ENCODE measurements at regions not wholly inside any gene's neighbourhood (a gene's known extent, or its start where the extent isn't known, plus 50 kb on each side); places are given as distances from the start of the nearest gene placed in this dataset.

DNA sequence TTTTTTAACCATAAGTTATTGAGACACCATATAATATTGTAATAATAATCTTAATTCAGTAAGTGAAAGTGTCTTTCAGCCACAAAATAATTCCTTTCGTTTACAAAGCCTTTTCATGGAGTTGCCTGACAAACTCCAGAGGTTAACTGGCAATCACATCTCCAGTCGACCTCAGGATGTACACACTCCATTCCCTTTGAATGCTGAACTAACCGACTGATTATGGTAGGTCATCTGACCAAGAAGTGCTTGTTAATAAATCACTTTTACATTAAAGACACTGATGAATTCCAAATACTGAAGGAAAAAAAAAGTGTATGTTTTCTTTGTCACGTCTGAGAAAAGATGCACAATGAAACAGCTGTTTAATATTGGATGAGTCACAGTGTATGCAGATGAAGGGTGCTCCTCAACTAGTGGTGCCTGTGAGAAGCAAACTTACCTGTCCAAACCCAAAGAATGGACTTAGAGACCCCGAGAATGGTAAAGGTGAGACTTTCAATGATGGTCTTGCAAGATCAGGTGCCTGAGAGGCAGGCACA, 348.1 kb upstream of the VWC2 start:
- H3K4me2 ChIP-seq = no peak overlapping the region
- no peak overlapping the region for H2AFZ ChIP-seq
- no peaks in the 10 kb centered on the region for H4K20me1 ChIP-seq (replicated peaks; ENCODE audit: insufficient read depth)
- H3F3A ChIP-seq (replicated peaks; ENCODE audit: low read depth) = no peaks in the 10 kb centered on the region
- Mint-ChIP-seq H3K36me3 (ENCODE audit: low read depth) (no peaks in the 10 kb centered on the region), H3K27ac (no peak overlapping the region), H3K9me3 (no peaks in the 10 kb centered on the region), H3K27me3 (ENCODE audit: insufficient read depth, low read depth, poor library complexity) (no peaks in the 10 kb centered on the region), H3K4me1 (no peaks in the 10 kb centered on the region), H3K4me3 (no peak overlapping the region)
- no peaks in the 10 kb centered on the region for H3K4me1 ChIP-seq (ENCODE audit: insufficient read depth)
- no peaks in the 10 kb centered on the region for H3K79me2 ChIP-seq (replicated peaks; ENCODE audit: insufficient read depth)
- ATAC-seq = no peak
- H3K36me3 ChIP-seq (ENCODE audit: insufficient read depth) = no peaks in the 10 kb centered on the region
- 0 out of 2 replicates have a peak, but pooled peaks cover 5% of the 10 kb centered on the region for H3K9me2 ChIP-seq (ENCODE audit: insufficient read depth)
- no peak for DNase-seq (ENCODE audit: low spot score)
- no peak overlapping the region for H3K27ac ChIP-seq (ENCODE audit: low read depth)
- no peak overlapping the region for H3K4me3 ChIP-seq
- TF ChIP-seq ETS1 (IDR thresholded peaks at IDR 0.05) (no peak), EZH2 (IDR thresholded peaks at IDR 0.05; ENCODE audit: low read depth, unreplicated experiment) (no peak), CREB1 (CRISPR knock-in tag; IDR thresholded peaks at IDR 0.05; ENCODE audit: low read depth) (no peak), STAT1 (IDR thresholded peaks at IDR 0.05; ENCODE audit: unreplicated experiment) (no peak)
- TF ChIP-seq, protein P1, sequence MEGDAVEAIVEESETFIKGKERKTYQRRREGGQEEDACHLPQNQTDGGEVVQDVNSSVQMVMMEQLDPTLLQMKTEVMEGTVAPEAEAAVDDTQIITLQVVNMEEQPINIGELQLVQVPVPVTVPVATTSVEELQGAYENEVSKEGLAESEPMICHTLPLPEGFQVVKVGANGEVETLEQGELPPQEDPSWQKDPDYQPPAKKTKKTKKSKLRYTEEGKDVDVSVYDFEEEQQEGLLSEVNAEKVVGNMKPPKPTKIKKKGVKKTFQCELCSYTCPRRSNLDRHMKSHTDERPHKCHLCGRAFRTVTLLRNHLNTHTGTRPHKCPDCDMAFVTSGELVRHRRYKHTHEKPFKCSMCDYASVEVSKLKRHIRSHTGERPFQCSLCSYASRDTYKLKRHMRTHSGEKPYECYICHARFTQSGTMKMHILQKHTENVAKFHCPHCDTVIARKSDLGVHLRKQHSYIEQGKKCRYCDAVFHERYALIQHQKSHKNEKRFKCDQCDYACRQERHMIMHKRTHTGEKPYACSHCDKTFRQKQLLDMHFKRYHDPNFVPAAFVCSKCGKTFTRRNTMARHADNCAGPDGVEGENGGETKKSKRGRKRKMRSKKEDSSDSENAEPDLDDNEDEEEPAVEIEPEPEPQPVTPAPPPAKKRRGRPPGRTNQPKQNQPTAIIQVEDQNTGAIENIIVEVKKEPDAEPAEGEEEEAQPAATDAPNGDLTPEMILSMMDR (conservative IDR thresholded peaks at IDR 0.05; ENCODE audit: low read depth in 2 of 2) = no peak
- H3K27me3 ChIP-seq (ENCODE audit: insufficient read depth) = no peaks in the 10 kb centered on the region

- no peaks in the 10 kb centered on the region for H3K9me3 Mint-ChIP-seq
- TF ChIP-seq CREB1 (CRISPR knock-in tag; IDR thresholded peaks at IDR 0.05; ENCODE audit: low read depth) = no peak
- TF ChIP-seq POLR2AphosphoS5 (IDR thresholded peaks at IDR 0.05; ENCODE audit: low read depth) = no peak
- no peak for TF ChIP-seq JUNB (IDR thresholded peaks at IDR 0.05; ENCODE audit: unreplicated experiment)
- no peak for TF ChIP-seq EZH2 (IDR thresholded peaks at IDR 0.05; ENCODE audit: low read depth, unreplicated experiment)
- TF ChIP-seq, protein P2, sequence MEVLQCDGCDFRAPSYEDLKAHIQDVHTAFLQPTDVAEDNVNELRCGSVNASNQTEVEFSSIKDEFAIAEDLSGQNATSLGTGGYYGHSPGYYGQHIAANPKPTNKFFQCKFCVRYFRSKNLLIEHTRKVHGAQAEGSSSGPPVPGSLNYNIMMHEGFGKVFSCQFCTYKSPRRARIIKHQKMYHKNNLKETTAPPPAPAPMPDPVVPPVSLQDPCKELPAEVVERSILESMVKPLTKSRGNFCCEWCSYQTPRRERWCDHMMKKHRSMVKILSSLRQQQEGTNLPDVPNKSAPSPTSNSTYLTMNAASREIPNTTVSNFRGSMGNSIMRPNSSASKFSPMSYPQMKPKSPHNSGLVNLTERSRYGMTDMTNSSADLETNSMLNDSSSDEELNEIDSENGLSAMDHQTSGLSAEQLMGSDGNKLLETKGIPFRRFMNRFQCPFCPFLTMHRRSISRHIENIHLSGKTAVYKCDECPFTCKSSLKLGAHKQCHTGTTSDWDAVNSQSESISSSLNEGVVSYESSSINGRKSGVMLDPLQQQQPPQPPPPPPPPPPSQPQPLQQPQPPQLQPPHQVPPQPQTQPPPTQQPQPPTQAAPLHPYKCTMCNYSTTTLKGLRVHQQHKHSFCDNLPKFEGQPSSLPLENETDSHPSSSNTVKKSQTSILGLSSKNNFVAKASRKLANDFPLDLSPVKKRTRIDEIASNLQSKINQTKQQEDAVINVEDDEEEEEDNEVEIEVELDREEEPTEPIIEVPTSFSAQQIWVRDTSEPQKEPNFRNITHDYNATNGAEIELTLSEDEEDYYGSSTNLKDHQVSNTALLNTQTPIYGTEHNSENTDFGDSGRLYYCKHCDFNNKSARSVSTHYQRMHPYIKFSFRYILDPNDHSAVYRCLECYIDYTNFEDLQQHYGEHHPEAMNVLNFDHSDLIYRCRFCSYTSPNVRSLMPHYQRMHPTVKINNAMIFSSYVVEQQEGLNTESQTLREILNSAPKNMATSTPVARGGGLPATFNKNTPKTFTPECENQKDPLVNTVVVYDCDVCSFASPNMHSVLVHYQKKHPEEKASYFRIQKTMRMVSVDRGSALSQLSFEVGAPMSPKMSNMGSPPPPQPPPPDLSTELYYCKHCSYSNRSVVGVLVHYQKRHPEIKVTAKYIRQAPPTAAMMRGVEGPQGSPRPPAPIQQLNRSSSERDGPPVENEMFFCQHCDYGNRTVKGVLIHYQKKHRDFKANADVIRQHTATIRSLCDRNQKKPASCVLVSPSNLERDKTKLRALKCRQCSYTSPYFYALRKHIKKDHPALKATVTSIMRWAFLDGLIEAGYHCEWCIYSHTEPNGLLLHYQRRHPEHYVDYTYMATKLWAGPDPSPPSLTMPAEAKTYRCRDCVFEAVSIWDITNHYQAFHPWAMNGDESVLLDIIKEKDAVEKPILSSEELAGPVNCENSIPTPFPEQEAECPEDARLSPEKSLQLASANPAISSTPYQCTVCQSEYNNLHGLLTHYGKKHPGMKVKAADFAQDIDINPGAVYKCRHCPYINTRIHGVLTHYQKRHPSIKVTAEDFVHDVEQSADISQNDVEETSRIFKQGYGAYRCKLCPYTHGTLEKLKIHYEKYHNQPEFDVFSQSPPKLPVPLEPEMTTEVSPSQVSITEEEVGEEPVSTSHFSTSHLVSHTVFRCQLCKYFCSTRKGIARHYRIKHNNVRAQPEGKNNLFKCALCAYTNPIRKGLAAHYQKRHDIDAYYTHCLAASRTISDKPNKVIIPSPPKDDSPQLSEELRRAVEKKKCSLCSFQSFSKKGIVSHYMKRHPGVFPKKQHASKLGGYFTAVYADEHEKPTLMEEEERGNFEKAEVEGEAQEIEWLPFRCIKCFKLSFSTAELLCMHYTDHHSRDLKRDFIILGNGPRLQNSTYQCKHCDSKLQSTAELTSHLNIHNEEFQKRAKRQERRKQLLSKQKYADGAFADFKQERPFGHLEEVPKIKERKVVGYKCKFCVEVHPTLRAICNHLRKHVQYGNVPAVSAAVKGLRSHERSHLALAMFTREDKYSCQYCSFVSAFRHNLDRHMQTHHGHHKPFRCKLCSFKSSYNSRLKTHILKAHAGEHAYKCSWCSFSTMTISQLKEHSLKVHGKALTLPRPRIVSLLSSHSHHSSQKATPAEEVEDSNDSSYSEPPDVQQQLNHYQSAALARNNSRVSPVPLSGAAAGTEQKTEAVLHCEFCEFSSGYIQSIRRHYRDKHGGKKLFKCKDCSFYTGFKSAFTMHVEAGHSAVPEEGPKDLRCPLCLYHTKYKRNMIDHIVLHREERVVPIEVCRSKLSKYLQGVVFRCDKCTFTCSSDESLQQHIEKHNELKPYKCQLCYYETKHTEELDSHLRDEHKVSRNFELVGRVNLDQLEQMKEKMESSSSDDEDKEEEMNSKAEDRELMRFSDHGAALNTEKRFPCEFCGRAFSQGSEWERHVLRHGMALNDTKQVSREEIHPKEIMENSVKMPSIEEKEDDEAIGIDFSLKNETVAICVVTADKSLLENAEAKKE (CRISPR knock-in tag; IDR thresholded peaks at IDR 0.05) = no peak
- no peak for TF ChIP-seq STAT1 (IDR thresholded peaks at IDR 0.05; ENCODE audit: unreplicated experiment)
- TF ChIP-seq, protein P1 (conservative IDR thresholded peaks at IDR 0.05; ENCODE audit: low read depth in 2 of 2) = no peak
- no peak for TF ChIP-seq ZNF331 (CRISPR knock-in tag; IDR thresholded peaks at IDR 0.05; ENCODE audit: low read depth)
These were observed 341.2 kb upstream of the VWC2 start for GRCh38 chr7:49432254-49432653.

More at GRCh38 chr7:49432254-49432653, 341.2 kb upstream of the VWC2 start:
- H3K36me3 Mint-ChIP-seq (ENCODE audit: low read depth) = no peaks in the 10 kb centered on the region
- H3K9me2 ChIP-seq (ENCODE audit: insufficient read depth) = 0 out of 2 replicates have a peak, but pooled peaks cover 6% of the 10 kb centered on the region
- H3K4me2 ChIP-seq = no peak overlapping the region
- H3K4me3 ChIP-seq = no peak overlapping the region
- H3F3A ChIP-seq (replicated peaks; ENCODE audit: low read depth) = no peaks in the 10 kb centered on the region
- no peaks in the 10 kb centered on the region for H3K27me3 ChIP-seq (ENCODE audit: insufficient read depth)
- no peaks in the 10 kb centered on the region for H3K79me2 ChIP-seq (replicated peaks; ENCODE audit: insufficient read depth)
- H3K27ac Mint-ChIP-seq = no peak overlapping the region
- H3K4me1 Mint-ChIP-seq = no peaks in the 10 kb centered on the region; the same call in 2 of the 3 replicates
- H3K27ac ChIP-seq (ENCODE audit: low read depth) = no peak overlapping the region
- peaks cover 2% of the 10 kb centered on the region for H3K27me3 Mint-ChIP-seq (ENCODE audit: insufficient read depth, low read depth, poor library complexity)
- no peaks in the 10 kb centered on the region for H3K4me1 ChIP-seq (ENCODE audit: insufficient read depth)
- no peaks in the 10 kb centered on the region for H4K20me1 ChIP-seq (replicated peaks; ENCODE audit: insufficient read depth)
- no peaks in the 10 kb centered on the region for H3K36me3 ChIP-seq (ENCODE audit: insufficient read depth)
- DNase-seq (ENCODE audit: low spot score) (no peak), ATAC-seq (no peak)
- no peak overlapping the region for H3K4me3 Mint-ChIP-seq
- no peak overlapping the region for H2AFZ ChIP-seq

Measured in GM23338 (cell line).